HG03280 (cell line): ENCODE measurements at regions not wholly inside any gene's neighbourhood (a gene's known extent, or its start where the extent isn't known, plus 50 kb on each side); places are given as distances from the start of the nearest gene placed in this dataset.
"Not testable (repeated sequence)": the region's sequence is repeated elsewhere in the genome, so short reads cannot be mapped to it uniquely, and the experiment has no call there.

Experiments used
- ATAC-seq: cut with Tn5 transposase; IDR thresholded peaks from one replicate; pipeline ENCODE4 v1.9.1; 2021; ENCODE audit warnings: mild to moderate bottlenecking, moderate library complexity; ENCODE audit not compliant: unreplicated experiment

GRCh38 chr2:235105821-235106359, 154.1 kb downstream of the SH3BP4 start:
- ATAC-seq = no peak

DNA sequence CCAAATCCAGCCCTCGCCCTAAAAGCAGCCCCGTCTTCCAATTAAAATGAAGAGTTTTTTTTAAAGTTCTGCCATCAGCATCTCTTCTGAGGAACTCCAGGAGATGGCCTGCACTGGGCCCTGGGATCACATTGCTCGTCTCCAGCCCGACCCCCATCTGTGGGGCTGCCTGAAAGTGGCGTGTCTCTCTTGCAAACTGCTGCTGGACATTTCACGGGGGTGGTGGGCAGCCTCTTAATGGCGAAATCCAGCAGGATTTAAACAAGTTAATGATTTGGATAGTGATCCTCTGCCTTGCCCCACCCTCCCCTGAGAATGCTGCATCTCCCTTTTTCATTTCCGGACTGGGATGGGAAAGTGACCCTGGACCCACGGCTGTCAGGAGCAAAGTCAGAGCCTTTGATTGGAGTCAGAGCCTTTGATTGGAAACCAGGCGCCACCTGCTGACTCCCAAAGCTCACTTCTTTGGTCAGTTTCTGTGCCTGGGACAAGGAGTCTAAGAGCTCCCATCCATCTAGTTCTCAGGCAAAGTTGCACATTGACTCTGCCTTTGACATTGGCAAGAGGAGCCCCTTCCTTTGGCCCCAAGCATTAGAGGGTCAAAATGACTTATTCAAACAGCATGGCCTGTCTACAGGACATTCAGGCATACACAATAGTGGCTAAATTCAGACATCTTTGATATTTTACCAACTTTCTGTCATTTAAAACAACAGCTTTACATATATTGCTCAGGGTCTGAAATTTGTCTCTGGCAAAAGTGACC, 155.2 kb downstream of the SH3BP4 start:
- no peak for ATAC-seq

- ATAC-seq = no peak
Observed at GRCh38 chr2:235107640-235107951, 155.8 kb downstream of the SH3BP4 start.

DNA sequence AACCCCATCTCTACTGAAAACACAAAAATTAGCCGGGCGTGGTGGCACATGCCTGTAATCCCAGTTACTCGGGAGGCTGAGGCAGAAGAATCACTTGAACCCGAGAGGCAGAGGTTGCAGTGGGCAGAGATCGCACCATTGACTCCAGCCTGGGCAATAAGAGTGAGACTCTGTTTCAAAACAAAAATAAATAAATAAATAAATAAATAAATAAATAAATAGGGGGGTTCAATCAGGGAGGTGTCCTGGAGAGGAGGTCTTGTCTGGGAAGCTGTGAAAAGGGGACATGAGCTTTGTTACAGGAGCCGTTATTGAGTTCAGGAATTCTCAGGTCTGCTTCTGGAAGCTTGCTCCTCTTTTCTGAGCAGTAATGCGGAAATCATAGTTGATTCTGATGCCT, 157.7 kb downstream of the SH3BP4 start:
- ATAC-seq = not testable (repeated sequence)

GRCh38 chr2:235112365-235112764, 160.5 kb downstream of the SH3BP4 start:
- no peak for ATAC-seq

DNA sequence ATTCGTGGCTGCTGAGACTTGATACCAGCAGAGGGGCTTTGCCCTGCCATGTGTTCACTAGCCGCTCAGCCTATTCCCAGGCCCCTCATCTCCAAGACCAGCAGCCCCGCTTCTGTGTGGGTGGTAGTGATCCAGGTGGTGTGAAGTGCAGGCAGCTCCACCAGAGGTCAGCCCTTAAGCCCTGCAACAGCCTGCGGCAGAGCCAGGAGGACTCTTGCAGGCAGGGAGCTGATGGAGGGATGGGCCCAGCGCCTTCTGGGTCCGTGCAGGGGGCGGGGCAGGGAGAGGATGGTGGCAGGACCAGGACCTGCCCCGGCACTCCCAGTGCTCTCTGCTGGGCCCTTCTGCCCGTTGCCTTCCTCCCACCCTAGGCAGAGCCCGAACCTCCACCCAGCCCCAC, 162.0 kb downstream of the SH3BP4 start:
- ATAC-seq = no peak

DNA sequence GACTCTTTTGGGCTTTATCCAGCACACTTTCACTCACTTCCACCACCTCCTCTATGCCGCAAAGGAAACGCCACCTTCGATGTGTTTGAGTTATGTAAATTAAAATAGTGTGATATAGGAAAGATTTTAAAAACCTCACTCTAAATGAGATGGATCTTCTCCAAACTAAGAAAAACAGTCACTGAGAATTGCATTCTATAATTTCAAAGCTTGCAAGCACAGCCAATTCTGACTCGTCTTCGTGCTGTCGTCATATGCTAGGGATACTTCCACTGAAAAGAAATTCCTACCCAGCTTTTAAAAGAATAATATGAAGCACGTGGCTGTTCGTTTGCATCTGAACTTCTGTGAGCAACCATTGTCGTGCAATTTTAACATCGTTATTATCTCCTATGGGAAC, 162.5 kb downstream of the SH3BP4 start:
- no peak for ATAC-seq

GRCh38 chr2:235115521-235115920, 163.7 kb downstream of the SH3BP4 start:
- ATAC-seq = no peak

GRCh38 chr2:235116885-235117492, 165.2 kb downstream of the SH3BP4 start:
- no peak for ATAC-seq

GRCh38 chr2:235126768-235127167, 175.0 kb downstream of the SH3BP4 start:
- ATAC-seq = no peak

DNA sequence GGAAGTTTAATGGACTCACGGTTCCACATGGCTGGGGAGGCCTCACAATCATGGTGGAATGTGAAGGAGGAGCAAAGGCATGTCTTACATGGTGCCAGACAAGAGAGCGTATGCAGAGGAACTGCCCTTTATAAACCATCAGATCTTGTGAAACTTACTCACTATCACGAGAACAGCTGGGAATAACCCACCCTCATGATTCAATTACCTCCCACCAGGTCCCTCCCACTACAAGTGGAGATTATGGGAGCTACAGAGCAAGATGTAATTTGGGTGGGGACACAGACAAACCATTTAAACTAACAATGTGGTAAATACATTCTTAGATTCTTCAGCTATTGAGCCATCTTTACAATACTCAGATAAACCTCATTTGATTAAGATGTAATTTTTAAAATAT, 176.1 kb downstream of the SH3BP4 start:
- no peak for ATAC-seq

- no peak for ATAC-seq
Observed at GRCh38 chr2:235129850-235130249, 178.0 kb downstream of the SH3BP4 start.

GRCh38 chr2:235131334-235132305, 179.8 kb downstream of the SH3BP4 start:
- ATAC-seq = no peak

DNA sequence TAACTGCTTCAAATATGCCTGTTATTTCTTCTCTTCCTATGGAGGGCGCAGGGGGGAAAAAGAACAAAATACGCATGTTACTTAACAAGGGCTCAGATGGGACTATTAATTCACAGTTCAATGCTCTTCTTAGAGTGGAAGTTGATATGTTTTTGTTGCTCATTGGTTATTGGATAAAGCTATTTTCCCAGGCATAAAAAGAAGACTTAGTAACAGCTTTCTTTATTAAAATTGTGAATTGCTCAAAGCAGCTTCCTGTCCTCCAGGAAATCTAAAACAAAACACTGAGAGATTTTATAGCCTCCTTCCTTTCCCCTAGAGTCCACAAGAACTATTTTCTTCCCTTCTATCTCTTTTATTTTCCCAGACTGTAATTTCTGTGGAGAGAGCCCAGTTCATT, 180.8 kb downstream of the SH3BP4 start:
- ATAC-seq = no peak

DNA sequence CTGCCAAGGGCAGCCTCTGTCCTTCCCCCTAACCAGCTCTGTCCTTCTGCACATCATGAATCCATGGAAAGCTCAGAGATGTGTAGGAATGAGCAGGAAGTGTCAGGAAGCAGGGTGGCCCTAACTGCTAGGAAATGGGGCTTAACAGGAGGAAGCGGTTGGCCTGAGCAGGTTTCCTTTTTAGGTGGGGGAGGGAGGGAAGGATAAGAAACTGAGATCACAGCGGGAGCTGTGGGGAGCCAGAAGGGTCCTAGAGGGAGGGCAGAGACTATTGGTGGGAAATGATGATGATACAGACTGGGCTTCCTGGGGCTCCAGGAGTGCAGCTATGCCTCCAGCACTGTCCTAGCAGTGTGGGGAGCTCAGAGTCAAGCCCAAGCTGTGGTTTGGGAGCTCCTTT, 182.0 kb downstream of the SH3BP4 start:
- no peak for ATAC-seq

- no peak for ATAC-seq
Observed at GRCh38 chr2:235134420-235134819, 182.6 kb downstream of the SH3BP4 start.

DNA sequence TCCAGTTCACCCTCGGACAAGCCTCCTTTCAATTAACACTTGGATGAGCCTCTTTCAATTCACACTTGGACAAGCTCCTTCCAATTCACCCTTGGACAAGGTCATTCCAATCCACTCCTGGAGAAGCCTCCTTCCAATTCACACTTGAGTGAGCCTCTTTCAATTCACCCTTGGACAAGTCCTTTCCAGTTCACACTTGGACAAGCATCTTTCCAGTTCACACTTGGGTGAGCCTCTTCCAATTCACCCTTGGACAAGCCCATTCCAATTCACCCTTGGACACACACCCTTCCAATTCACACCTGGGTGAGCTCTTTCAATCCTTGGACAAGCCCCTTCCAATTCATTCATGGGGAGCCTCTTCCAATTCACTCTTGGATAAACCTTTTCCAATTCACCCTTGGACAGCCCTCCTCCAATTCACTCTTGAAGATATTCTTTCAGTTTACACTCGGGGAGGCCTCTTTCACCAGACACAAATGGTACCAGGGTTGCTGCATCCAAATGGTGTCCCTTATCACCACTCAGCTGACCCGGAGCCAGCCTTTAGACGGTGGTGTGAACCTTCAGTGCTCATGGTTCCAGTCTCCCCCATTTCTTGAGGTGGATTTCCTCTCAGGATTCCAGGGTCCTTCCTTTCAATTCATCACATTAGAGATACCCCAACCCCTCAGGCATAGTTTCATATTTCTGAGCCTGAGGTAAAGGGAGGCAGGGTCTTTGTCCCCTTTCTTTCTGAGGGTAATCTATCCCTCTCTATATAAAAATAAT, 183.6 kb downstream of the SH3BP4 start:
- ATAC-seq = no peak

- ATAC-seq = no peak
Observed at GRCh38 chr2:235135990-235136561, 184.3 kb downstream of the SH3BP4 start.

DNA sequence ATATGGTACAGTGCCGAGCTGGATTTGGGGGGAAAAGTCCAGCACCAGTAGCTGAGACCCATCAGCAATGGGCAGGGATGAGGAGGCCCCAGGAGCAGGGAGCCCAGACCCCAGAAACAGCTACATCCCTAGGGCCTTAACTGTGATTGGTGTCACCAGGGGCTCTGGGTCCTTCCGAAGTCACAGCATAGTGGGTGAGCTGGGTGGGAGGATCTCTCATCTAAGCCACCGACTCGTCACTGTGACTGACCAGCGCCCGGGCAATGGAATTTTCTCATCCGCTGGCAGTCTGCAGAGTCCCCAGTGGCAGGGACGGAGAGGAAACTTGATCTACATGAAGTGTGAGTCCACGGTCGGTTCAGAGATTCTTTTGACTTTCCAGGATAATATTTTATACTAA, 186.5 kb downstream of the SH3BP4 start:
- ATAC-seq = no peak
